Breast epithelium (tissue), 3 donors: ENCODE measurements at regions not wholly inside any gene's neighbourhood (a gene's known extent, or its start where the extent isn't known, plus 50 kb on each side); places are given as distances from the start of the nearest gene placed in this dataset.

ENCODE experiments used
- CTCF ChIP-seq, 3 donors: fragments of 450-650 bp; IDR thresholded peaks; one replicate each; pipeline ENCODE4 v1.5.1; 2016 to 2017; ENCODE audit warnings: antibody characterized with exemption in 3 of 3, mild to moderate bottlenecking in 3 of 3, moderate library complexity in 3 of 3
- POLR2A ChIP-seq: fragments of 450-650 bp; IDR thresholded peaks from one replicate; pipeline ENCODE4 v1.6.1; 2016; ENCODE audit warnings: antibody characterized with exemption, mild to moderate bottlenecking, moderate library complexity

- TF ChIP-seq CTCF (IDR thresholded peaks at IDR 0.05) (no peak), POLR2A (no peak)
Measured at GRCh38 chr1:103931891-103932290, 182.2 kb downstream of the AMY1C start.
